VCaP (cell line): ENCODE measurements at regions not wholly inside any gene's neighbourhood (a gene's known extent, or its start where the extent isn't known, plus 50 kb on each side); places are given as distances from the start of the nearest gene placed in this dataset.
A peak's percentile ranks its signal among the peaks of the same experiment; 100 is the strongest.

Experiments
- H3K27ac ChIP-seq: fragments of 450-650 bp; 2 replicates; pipeline ENCODE4 v1.5.1; 2017
- TF ChIP-seq, protein P1 (sequence below): fragments of 450-650 bp; conservative IDR thresholded peaks from 2 replicates; pipeline ENCODE4 v1.5.1; 2017; ENCODE audit warnings: mild to moderate bottlenecking, moderate library complexity

GRCh38 chr20:8971669-8972316 is 97.1 kb upstream of the PLCB4 start:
- TF ChIP-seq, protein P1, sequence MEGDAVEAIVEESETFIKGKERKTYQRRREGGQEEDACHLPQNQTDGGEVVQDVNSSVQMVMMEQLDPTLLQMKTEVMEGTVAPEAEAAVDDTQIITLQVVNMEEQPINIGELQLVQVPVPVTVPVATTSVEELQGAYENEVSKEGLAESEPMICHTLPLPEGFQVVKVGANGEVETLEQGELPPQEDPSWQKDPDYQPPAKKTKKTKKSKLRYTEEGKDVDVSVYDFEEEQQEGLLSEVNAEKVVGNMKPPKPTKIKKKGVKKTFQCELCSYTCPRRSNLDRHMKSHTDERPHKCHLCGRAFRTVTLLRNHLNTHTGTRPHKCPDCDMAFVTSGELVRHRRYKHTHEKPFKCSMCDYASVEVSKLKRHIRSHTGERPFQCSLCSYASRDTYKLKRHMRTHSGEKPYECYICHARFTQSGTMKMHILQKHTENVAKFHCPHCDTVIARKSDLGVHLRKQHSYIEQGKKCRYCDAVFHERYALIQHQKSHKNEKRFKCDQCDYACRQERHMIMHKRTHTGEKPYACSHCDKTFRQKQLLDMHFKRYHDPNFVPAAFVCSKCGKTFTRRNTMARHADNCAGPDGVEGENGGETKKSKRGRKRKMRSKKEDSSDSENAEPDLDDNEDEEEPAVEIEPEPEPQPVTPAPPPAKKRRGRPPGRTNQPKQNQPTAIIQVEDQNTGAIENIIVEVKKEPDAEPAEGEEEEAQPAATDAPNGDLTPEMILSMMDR = no peak
- H3K27ac ChIP-seq = no peak overlapping the region

- no peak overlapping the region for H3K27ac ChIP-seq
- TF ChIP-seq, protein P1 = no peak
These were observed 95.8 kb upstream of the PLCB4 start for GRCh38 chr20:8972963-8973705.

DNA sequence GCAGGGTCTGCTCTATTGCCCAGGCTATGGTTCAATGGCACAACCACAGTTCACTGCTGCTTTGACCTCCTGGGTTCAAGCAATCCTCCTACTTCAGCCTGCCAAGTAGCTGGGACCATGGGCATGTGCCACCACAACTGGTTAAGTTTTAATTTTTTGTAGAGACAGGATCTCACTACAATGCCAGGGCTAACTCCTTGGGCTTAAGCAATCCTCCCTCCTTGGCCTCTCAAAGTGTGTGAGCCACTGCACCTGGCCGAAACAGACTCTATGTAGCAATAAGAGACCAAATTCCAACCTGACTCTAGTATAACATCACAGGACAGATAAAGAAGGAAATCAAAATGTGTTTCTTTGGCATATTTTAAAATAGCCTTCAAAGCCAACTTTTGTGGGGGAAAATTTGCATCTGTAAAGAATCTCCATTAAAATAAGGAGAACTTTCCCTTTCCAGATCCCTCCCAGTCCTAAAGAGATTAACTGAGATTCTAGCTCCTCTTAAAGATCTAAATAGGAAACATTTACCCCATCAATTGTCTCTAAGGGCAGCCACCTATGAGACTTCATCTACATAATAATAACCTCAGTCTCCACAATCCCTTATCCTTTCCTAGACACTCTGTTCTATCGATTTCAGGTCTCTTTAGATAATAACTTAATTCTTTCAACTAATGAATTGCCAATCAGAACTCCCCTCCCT is 94.7 kb upstream of the PLCB4 start:
- TF ChIP-seq, protein P1 = no peak
- no peak overlapping the region for H3K27ac ChIP-seq

DNA sequence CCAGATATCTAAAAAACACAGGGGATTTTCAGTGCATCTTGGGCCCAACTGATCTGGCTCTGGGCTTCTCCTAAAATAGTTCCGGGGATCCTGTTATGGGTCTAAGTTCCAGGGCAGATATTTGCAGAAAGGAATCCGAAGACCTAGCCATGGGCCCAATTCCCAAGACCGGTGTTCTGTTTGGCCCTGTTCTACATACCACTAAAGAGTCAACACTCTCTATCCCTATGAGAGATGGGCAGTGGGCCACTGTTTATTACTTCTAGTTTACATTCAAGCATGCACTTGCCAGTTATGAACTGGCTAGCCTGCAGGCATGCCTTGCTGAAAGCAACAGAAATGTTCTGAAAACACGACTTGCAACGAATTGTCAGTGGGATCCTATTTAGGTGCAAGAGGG is 87.4 kb upstream of the PLCB4 start:
- TF ChIP-seq, protein P1 = no peak

DNA sequence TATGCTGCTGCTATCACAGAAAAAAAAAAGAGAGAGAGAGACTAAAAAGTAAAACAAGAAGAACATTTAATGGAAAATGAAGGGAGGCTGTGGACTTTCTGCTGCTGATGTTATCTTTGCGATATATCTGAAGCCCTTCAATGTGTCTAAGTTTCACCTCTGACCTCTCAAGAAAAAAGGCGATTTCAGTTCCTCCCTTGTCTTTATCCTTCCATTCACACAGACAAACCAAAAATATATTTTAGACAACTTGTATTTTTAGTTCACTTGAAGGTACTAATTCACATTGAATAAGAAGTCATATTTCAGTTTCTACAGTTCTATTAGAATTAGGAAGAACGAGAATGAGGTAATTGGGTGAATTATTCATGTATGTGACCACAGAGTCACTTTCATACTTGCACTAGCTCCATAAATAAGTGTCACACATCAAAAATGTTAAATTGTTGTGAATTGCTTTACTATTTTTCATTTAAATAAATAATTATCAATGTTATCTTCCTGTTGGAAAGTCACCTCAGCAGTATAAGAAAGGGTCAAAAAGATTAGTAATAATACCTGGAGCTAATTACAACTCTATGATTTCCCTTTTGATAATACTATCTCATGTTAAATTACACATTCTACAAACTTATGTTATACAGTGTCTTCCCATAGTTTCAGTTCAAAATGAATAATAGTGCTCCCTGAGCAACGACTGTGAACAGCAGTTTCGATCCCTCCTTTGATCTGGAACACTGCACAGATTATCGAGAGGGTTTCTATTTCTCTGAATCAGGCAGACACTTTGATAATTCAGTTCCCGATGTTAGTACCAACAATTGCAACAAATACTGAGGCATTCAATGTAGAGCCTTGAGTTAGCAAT is 85.2 kb upstream of the PLCB4 start:
- TF ChIP-seq, protein P1 = no peak
- H3K27ac ChIP-seq = peak overlapping the region; percentile 76

More for the DNA sequence above, 87.4 kb upstream of the PLCB4 start:
- peak overlapping the region; percentile 76 for H3K27ac ChIP-seq

DNA sequence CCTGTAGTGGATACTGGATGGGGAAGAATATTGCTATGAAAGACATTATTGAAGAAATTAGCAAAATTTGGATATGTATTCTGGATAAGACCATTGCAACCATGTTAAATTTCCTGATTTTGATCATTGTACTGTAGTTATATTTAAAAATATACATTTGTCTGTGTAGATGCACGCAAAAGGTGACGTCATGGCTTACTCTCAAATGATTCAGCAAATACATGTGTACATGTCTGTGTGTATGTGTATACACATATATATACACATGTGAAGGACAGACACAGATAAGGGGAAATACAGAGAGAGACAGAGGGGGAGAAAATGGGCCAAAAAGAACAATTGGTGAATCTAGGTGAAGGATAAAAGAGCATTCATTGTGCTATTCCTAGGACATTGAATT is 82.3 kb upstream of the PLCB4 start:
- no peak overlapping the region for H3K27ac ChIP-seq
- TF ChIP-seq, protein P1 = no peak

DNA sequence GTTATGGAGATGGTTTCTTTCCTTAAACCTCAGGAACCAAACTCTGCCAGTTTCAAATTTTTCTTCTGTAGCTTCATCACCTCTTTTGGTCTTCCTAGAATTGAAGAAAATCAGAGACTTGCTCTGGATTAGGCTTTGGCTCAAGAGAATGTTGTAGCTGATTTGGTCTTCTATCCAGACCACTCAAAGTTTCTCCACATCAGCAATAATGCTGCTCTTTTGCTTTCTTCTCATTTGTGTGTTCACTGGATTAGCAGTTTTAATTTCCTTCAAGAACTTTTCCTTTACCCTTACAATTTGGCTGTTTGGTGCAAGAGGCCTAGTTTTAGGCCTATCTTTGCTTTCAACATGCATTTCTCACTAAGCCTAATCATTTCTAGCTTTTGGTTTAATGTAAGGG is 78.1 kb upstream of the PLCB4 start:
- TF ChIP-seq, protein P1 = no peak
- H3K27ac ChIP-seq = no peak overlapping the region
